Putamen (tissue), 1 donor: ENCODE measurements at regions not wholly inside any gene's neighbourhood (a gene's known extent, or its start where the extent isn't known, plus 50 kb on each side); places are given as distances from the start of the nearest gene placed in this dataset.
"Not testable (repeated sequence)": the region's sequence is repeated elsewhere in the genome, so short reads cannot be mapped to it uniquely, and the experiment has no call there.

ENCODE experiments used
- DNase-seq: peaks from one replicate; pipeline ENCODE4 v3.0.0-alpha.2; 2016; ENCODE audit warnings: low spot score

- DNase-seq: no peak
Observed at GRCh38 chrX:150239946-150240642, 123.0 kb upstream of the MAMLD1 start.

- DNase-seq: no peak
Observed at GRCh38 chrX:150240643-150240970, 122.5 kb upstream of the MAMLD1 start.

- no peak for DNase-seq
Observed at GRCh38 chrX:150253959-150254620, 109.0 kb upstream of the MAMLD1 start.

- DNase-seq: no peak
Observed at GRCh38 chrX:150254909-150255308, 108.2 kb upstream of the MAMLD1 start.

- DNase-seq: no peak
Observed at GRCh38 chrX:150255441-150256296, 107.4 kb upstream of the MAMLD1 start.

GRCh38 chrX:150256297-150256650 lies 106.8 kb upstream of the MAMLD1 start:
- DNase-seq: no peak

- DNase-seq: no peak
Observed at GRCh38 chrX:150257353-150258175, 105.6 kb upstream of the MAMLD1 start.

- no peak for DNase-seq
Observed at GRCh38 chrX:150258176-150258425, 105.0 kb upstream of the MAMLD1 start.

GRCh38 chrX:150258463-150259430 lies 104.4 kb upstream of the MAMLD1 start:
- DNase-seq: no peak

GRCh38 chrX:150262456-150262855 lies 100.7 kb upstream of the MAMLD1 start:
- DNase-seq: no peak

GRCh38 chrX:150268839-150269355 lies 94.2 kb upstream of the MAMLD1 start:
- DNase-seq: no peak

- DNase-seq: no peak
Observed at GRCh38 chrX:150269605-150270254, 93.4 kb upstream of the MAMLD1 start.

GRCh38 chrX:150270622-150271021 lies 92.5 kb upstream of the MAMLD1 start:
- DNase-seq: no peak

GRCh38 chrX:150273575-150274294 lies 89.4 kb upstream of the MAMLD1 start:
- DNase-seq: not testable (repeated sequence)

GRCh38 chrX:150282953-150283352 lies 80.2 kb upstream of the MAMLD1 start:
- no peak for DNase-seq

- DNase-seq: peak; percentile 92
Observed at GRCh38 chrX:150291014-150291413, 72.1 kb upstream of the MAMLD1 start.

GRCh38 chrX:150293311-150294013 lies 69.7 kb upstream of the MAMLD1 start:
- no peak for DNase-seq

GRCh38 chrX:150298841-150299551 lies 64.1 kb upstream of the MAMLD1 start:
- DNase-seq: no peak

GRCh38 chrX:150299579-150299978 lies 63.5 kb upstream of the MAMLD1 start:
- DNase-seq: no peak
